ENCODE measurements at regions not wholly inside any gene's neighbourhood (a gene's known extent, or its start where the extent isn't known, plus 50 kb on each side); places are given as distances from the start of the nearest gene placed in this dataset.

DNA sequence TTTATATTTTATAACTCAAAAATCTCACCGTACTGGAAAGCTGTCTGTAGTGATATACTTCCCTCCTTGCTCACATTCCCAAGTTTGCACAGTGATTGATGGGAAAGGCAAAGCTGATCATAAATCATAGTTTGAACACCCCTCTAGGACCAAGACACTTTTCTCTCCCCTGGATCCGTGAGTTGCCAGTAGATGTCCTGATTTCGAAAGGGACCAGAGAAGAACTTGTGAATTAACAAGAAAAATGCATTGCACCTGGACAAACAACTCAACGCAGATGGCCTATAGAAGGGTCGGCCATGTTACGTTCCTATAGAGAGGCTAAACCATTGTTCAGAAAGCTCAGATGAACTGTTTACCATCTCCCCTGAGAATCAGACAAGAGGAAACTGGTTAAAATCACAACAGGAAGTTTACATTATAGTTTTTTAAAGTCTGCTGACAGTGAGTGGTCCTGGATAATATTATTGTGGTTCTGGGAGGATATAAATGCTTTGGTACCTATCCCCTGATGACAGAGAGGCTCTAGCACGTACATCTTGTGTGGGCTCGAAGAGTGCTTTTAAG is 124.0 kb upstream of the SLC45A1 start:
- TF ChIP-seq, protein P1, sequence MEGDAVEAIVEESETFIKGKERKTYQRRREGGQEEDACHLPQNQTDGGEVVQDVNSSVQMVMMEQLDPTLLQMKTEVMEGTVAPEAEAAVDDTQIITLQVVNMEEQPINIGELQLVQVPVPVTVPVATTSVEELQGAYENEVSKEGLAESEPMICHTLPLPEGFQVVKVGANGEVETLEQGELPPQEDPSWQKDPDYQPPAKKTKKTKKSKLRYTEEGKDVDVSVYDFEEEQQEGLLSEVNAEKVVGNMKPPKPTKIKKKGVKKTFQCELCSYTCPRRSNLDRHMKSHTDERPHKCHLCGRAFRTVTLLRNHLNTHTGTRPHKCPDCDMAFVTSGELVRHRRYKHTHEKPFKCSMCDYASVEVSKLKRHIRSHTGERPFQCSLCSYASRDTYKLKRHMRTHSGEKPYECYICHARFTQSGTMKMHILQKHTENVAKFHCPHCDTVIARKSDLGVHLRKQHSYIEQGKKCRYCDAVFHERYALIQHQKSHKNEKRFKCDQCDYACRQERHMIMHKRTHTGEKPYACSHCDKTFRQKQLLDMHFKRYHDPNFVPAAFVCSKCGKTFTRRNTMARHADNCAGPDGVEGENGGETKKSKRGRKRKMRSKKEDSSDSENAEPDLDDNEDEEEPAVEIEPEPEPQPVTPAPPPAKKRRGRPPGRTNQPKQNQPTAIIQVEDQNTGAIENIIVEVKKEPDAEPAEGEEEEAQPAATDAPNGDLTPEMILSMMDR (IDR thresholded peaks at IDR 0.05; ENCODE audit: insufficient read depth, low read length, poor library complexity, severe bottlenecking), result no peak
- TF ChIP-seq EZH2phosphoT487 (conservative IDR thresholded peaks at IDR 0.05; ENCODE audit: low read length), result no peak
